Loucy (cell line): ENCODE measurements at regions not wholly inside any gene's neighbourhood (a gene's known extent, or its start where the extent isn't known, plus 50 kb on each side); places are given as distances from the start of the nearest gene placed in this dataset.

Experiments used
- H2AFZ ChIP-seq: fragments of 200-600 bp; sonication (generic); 2 replicates; pipeline ENCODE4 v1.6.0; 2016; ENCODE audit warnings: antibody characterized with exemption, mild to moderate bottlenecking, low read length, moderate library complexity
- H3F3A ChIP-seq: fragments of 200-600 bp; 2 replicates; pipeline ENCODE4 v1.6.0; 2016; ENCODE audit warnings: antibody characterized with exemption, low read depth, mild to moderate bottlenecking
- H3K27me3 ChIP-seq: fragments of 200-600 bp; sonication (generic); 2 replicates; pipeline ENCODE4 v1.6.1; 2014; ENCODE audit warnings: low read length, mild to moderate bottlenecking; ENCODE audit not compliant: insufficient read depth, poor library complexity, severe bottlenecking
- H3K36me3 ChIP-seq: fragments of 200-600 bp; sonication (generic); 2 replicates; pipeline ENCODE4 v1.6.1; 2016; ENCODE audit warnings: low read length; ENCODE audit not compliant: insufficient read depth
- H3K4me1 ChIP-seq: fragments of 200-600 bp; sonication (generic); 2 replicates; pipeline ENCODE4 v1.5.1; 2014; ENCODE audit warnings: low read length, mild to moderate bottlenecking; ENCODE audit not compliant: insufficient read depth, poor library complexity, severe bottlenecking
- H3K4me2 ChIP-seq: fragments of 200-600 bp; sonication (generic); 2 replicates; pipeline ENCODE4 v1.6.0; 2014; ENCODE audit warnings: antibody characterized with exemption, low read length, low read depth, mild to moderate bottlenecking; ENCODE audit not compliant: poor library complexity, severe bottlenecking
- H3K4me3 ChIP-seq: fragments of 200-600 bp; sonication (generic); 2 replicates; pipeline ENCODE4 v1.5.1; 2014; ENCODE audit warnings: low read length, mild to moderate bottlenecking, mixed read lengths; ENCODE audit not compliant: poor library complexity, severe bottlenecking
- H3K79me2 ChIP-seq: fragments of 200-600 bp; sonication (generic); 2 replicates; pipeline ENCODE4 v1.6.1; 2014; ENCODE audit warnings: low read length; ENCODE audit not compliant: insufficient read depth
- H3K9ac ChIP-seq: fragments of 200-600 bp; sonication (generic); 2 replicates; pipeline ENCODE4 v1.6.0; 2014; ENCODE audit warnings: mild to moderate bottlenecking, low read depth, low read length, moderate library complexity; ENCODE audit not compliant: poor library complexity, severe bottlenecking
- H3K9me2 ChIP-seq: fragments of 200-600 bp; sonication (generic); replicated peaks from 2 replicates; pipeline ENCODE4 v1.6.1; 2016; ENCODE audit warnings: low read depth, low read length, mixed read lengths
- H3K9me3 ChIP-seq: fragments of 200-600 bp; sonication (generic); 2 replicates; pipeline ENCODE4 v1.6.1; 2014; ENCODE audit warnings: mild to moderate bottlenecking, antibody characterized with exemption, low read length, low read depth; ENCODE audit not compliant: insufficient read depth
- H4K20me1 ChIP-seq: fragments of 200-600 bp; sonication (generic); 2 replicates; pipeline ENCODE4 v1.6.0; 2014; ENCODE audit warnings: antibody characterized with exemption, low read length, mild to moderate bottlenecking; ENCODE audit not compliant: insufficient read depth, poor library complexity, severe bottlenecking
- EZH2phosphoT487 ChIP-seq: fragments of 200-600 bp; IDR thresholded peaks from 2 replicates; pipeline ENCODE4 v1.6.1; 2018; ENCODE audit warnings: antibody characterized with exemption, mild to moderate bottlenecking, moderate library complexity, borderline replicate concordance
- TF ChIP-seq, protein P1 (sequence below): fragments of 200-600 bp; sonication (generic); conservative IDR thresholded peaks from 2 replicates; pipeline ENCODE4 v1.5.1; 2014; ENCODE audit warnings: mild to moderate bottlenecking, antibody characterized with exemption, low read length

DNA sequence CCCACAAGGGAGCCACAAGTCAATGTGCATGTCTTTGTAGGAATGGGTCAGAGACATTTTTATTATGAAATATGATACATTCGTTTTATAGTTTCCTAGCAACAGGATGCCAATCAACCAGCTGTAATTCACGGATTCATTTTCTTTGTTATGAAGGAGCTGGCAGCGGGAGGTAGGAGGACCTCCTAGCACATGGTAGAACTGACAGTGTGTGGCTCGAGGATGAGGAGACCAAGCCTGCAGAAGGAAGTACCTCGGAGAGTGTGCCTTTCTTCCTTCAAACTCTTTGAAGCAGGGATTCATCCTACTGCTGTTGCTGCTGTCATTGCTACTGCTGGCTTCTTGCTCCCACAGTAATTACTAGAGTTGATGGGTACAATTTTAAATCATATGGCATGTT, 504.8 kb upstream of the KLHL29 start:
- no peaks in the 10 kb centered on the region for H3F3A ChIP-seq
- no peak overlapping the region for H3K9ac ChIP-seq
- H3K4me1 ChIP-seq, result no peaks in the 10 kb centered on the region
- H3K36me3 ChIP-seq, result no peaks in the 10 kb centered on the region
- no peak overlapping the region for H3K4me2 ChIP-seq
- H3K9me2 ChIP-seq, result no peaks in the 10 kb centered on the region
- no peaks in the 10 kb centered on the region for H4K20me1 ChIP-seq
- H2AFZ ChIP-seq, result no peak overlapping the region
- no peaks in the 10 kb centered on the region for H3K27me3 ChIP-seq
- H3K4me3 ChIP-seq, result no peak overlapping the region
- H3K9me3 ChIP-seq, result no peaks in the 10 kb centered on the region
- TF ChIP-seq, protein P1, sequence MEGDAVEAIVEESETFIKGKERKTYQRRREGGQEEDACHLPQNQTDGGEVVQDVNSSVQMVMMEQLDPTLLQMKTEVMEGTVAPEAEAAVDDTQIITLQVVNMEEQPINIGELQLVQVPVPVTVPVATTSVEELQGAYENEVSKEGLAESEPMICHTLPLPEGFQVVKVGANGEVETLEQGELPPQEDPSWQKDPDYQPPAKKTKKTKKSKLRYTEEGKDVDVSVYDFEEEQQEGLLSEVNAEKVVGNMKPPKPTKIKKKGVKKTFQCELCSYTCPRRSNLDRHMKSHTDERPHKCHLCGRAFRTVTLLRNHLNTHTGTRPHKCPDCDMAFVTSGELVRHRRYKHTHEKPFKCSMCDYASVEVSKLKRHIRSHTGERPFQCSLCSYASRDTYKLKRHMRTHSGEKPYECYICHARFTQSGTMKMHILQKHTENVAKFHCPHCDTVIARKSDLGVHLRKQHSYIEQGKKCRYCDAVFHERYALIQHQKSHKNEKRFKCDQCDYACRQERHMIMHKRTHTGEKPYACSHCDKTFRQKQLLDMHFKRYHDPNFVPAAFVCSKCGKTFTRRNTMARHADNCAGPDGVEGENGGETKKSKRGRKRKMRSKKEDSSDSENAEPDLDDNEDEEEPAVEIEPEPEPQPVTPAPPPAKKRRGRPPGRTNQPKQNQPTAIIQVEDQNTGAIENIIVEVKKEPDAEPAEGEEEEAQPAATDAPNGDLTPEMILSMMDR, result no peak
- no peak for TF ChIP-seq EZH2phosphoT487
- no peaks in the 10 kb centered on the region for H3K79me2 ChIP-seq

DNA sequence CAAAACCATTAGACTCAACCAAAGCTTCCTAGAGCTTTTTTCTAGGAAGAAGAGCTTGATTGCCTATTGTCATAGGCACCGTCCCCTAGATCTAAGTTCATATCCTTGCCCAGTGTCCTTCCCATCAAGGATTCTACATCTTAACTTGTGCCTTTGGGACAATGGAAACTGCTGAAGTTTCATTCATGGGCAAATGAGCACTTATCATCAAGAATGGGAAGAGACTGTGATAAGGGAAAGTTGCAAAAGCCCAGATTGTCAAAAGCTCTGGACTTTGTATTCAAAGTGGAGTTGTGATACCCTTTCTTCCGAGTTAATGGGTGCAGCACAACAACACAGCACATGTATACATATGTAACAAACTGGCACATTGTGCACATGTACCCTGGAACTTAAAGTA, 503.0 kb upstream of the KLHL29 start:
- no peak for TF ChIP-seq EZH2phosphoT487
- TF ChIP-seq, protein P1, result no peak
- H3K4me3 ChIP-seq, result no peak overlapping the region
- H2AFZ ChIP-seq, result no peak overlapping the region
- H3K4me1 ChIP-seq, result no peaks in the 10 kb centered on the region
- no peaks in the 10 kb centered on the region for H4K20me1 ChIP-seq
- H3K4me2 ChIP-seq, result no peak overlapping the region
- no peaks in the 10 kb centered on the region for H3K9me2 ChIP-seq
- H3K9me3 ChIP-seq, result no peaks in the 10 kb centered on the region
- no peaks in the 10 kb centered on the region for H3K36me3 ChIP-seq
- no peaks in the 10 kb centered on the region for H3F3A ChIP-seq
- no peaks in the 10 kb centered on the region for H3K79me2 ChIP-seq
- no peak overlapping the region for H3K9ac ChIP-seq
- no peaks in the 10 kb centered on the region for H3K27me3 ChIP-seq

DNA sequence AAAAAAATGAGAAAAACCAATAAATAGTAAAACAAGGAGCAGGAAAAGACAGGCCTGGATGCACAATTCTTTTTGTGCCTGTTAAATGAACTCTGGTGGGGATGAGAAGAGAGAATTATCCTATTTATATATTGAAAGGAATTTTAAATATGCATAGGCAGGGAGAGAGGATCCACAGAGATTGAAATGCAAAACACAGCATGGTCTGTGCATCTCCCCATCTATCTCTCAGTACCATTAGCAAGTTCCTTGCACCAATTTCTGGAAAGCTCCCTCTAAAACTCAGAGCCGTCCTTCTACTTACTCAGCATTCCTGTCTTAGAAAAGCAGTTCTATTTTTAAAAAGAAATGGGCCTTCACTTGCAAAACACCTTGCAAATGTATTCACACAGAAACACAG, 502.3 kb upstream of the KLHL29 start:
- Histone ChIP-seq H3K4me1 (no peaks in the 10 kb centered on the region), H4K20me1 (no peaks in the 10 kb centered on the region), H3F3A (no peaks in the 10 kb centered on the region), H3K9me3 (no peaks in the 10 kb centered on the region), H3K4me2 (no peak overlapping the region), H3K4me3 (no peak overlapping the region), H3K79me2 (no peaks in the 10 kb centered on the region), H3K9me2 (no peaks in the 10 kb centered on the region), H3K27me3 (no peaks in the 10 kb centered on the region), H2AFZ (no peak overlapping the region), H3K36me3 (no peaks in the 10 kb centered on the region), H3K9ac (no peak overlapping the region)
- no peak for TF ChIP-seq EZH2phosphoT487
- TF ChIP-seq, protein P1, result no peak
